Fibroblast of lung (primary cell): ENCODE measurements at regions not wholly inside any gene's neighbourhood (a gene's known extent, or its start where the extent isn't known, plus 50 kb on each side); places are given as distances from the start of the nearest gene placed in this dataset.

Experiments used
- CTCF ChIP-seq, 2 donors: IDR thresholded peaks in 1 of 2; conservative IDR thresholded peaks in 1 of 2; 1 replicate in 1 of 2; 2 replicates in 1 of 2; pipeline ENCODE4 v1.5.1; 2011 to 2012; ENCODE audit warnings: low read length in 2 of 2, control low read depth in 1 of 2, inconsistent platforms in 1 of 2, low read depth in 1 of 2, mild to moderate bottlenecking in 1 of 2
- EZH2 ChIP-seq: IDR thresholded peaks from 2 replicates; pipeline ENCODE4 v1.5.1; 2012; ENCODE audit warnings: low read length, control low read depth, mild to moderate bottlenecking; ENCODE audit errors: missing control alignments

DNA sequence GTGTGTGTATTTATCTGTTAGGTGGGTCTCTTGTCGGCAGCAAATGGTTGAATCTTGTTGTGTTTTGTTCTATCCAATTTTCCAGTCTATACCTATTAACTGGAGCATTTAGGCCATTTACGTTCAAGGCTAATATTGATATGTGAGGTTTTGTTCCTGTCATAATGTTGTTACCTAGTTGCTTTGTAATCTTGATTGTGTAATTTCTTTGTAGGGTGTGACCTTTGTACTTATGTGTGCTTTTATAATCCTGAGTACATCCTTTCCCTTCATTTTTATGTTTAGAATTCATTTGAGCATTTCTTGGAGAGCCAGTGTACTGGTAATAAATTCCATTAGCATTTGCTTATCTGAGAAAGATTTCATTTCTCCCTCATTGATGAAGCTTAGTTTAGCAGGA, 83.0 kb upstream of the MIR17HG start:
- TF ChIP-seq EZH2, result no peak
- no peak for TF ChIP-seq CTCF (conservative IDR thresholded peaks at IDR 0.05 in 1 of 2, IDR thresholded peaks at IDR 0.05 in 1 of 2; ENCODE audit: low read depth in 1 of 2, low read length in 2 of 2)
